Kidney tubule cell (primary cell): ENCODE measurements at regions not wholly inside any gene's neighbourhood (a gene's known extent, or its start where the extent isn't known, plus 50 kb on each side); places are given as distances from the start of the nearest gene placed in this dataset.
"Not testable (repeated sequence)": the region's sequence is repeated elsewhere in the genome, so short reads cannot be mapped to it uniquely, and the experiment has no call there.

Experiments used
- DNase-seq: peaks from one replicate; pipeline ENCODE4 v3.0.0-alpha.2; 2018; ENCODE audit warnings: low spot score

DNA sequence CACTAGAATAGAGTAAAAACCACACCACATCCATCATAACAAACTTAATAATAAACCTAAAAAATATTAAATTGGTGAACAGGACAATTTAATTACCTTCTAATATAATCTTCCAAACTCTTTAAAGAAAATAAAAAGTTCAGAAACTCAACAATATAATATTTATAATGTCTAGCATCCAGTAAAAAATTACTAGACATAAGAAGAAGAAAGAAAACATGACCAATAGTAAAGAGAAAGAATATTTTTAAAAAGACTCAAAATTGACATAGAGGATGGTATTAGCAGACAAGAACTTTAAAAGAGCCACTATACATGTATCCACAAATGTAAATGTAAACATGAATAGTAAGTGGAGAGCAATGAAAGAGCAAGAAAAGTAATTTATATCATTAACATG lies 388.4 kb downstream of the TFEC start:
- no peak for DNase-seq

- DNase-seq: no peak
Observed at GRCh38 chr7:115638853-115639252, 391.7 kb downstream of the TFEC start.

DNA sequence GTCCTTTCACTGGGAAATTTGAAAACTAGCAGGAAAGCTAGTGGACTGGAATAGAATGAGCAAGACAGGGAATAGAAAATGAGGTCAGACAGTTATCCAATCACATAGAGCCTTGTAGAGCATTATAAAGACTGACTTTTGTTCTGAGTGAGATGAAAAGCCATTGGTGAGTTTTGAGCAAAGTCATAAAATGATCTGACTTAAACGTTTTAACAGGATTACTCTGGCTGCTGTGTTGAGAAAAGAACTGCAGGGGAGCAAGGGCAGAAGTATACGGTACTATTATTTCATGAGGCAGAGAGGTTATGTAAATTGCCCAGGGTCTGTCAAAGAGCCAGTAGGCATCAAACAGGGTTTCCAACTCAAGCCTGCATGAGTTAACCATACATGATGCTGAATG lies 393.4 kb downstream of the TFEC start:
- DNase-seq: no peak

- no peak for DNase-seq
Observed at GRCh38 chr7:115635876-115636275, 394.7 kb downstream of the TFEC start.

- no peak for DNase-seq
Observed at GRCh38 chr7:115635376-115635775, 395.2 kb downstream of the TFEC start.

DNA sequence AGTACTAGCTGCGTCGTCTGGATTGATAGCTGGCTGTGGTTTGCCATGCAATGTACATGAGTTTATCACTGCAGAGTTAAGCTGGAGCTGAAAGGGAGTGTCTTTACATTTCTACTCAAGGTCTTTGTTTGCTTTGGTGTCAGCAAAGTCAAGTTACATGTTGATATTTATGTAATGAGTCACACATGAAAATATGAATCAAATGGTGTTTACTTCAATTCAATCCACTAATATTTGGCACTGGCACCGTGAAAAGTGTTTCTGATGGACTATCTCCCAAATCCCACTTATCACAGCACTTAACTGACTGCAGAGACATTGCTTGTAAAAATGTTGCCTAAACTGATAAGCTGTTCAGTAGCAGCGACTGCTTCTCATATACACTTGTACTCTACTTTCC lies 395.9 kb downstream of the TFEC start:
- no peak for DNase-seq

DNA sequence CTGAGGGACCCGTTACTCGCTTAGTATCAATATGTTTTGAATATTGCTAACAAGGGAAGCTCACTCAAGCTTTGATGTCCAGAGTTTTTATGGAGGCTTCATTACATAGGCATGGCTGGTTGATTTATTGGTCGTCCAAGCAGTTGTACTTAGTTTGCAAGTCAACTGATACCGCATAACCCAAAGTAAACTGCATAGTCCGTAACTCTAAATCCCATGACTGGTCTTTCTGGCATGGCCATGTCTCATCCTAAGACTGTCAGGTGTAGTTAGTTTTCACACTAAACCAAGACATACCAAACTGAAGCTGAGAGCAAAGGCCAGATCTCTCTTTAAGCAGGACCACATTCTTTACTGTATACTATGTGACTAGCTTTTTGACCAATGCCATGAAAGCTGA lies 397.9 kb downstream of the TFEC start:
- DNase-seq: no peak

DNA sequence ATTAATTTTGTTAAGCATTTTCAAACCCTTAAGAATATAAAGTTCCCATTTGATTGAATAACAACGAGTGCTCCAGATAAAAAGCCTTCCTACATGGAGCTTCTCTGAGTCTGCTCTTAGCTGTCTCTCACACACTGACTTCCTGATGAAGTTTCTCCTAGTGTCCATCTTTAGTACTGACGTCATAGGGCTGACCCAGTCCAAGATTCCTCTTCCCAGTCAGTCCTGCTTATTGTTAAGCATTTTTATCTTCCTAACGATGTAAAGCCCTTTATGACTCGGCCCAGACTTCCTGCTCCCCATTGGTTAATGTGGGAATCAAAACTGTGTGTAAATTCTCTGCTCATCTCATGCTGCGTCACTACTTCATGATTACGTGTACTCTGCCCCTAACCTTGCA lies 398.8 kb downstream of the TFEC start:
- DNase-seq: no peak

DNA sequence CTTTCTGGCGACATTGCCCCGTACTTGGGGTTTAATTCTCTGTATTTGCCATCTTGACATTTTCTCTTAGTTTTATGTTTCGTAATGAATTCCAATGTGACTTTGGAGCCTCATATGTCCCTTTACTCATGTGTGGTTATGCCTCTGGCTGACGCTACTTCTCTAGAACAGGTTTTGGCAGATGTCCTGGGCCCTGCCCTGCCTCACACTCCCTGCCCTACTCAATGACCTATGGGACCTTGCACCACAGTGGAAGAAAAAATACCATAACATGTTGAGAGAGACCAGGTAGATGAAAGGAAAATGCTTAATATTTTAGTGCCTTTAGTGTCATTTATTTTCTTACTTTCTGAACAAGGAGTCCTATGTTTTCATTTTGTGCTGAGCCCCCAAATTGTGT lies 400.5 kb downstream of the TFEC start:
- DNase-seq: no peak

- DNase-seq: peak; percentile 6
Observed at GRCh38 chr7:115618676-115619075, 411.9 kb downstream of the TFEC start.

DNA sequence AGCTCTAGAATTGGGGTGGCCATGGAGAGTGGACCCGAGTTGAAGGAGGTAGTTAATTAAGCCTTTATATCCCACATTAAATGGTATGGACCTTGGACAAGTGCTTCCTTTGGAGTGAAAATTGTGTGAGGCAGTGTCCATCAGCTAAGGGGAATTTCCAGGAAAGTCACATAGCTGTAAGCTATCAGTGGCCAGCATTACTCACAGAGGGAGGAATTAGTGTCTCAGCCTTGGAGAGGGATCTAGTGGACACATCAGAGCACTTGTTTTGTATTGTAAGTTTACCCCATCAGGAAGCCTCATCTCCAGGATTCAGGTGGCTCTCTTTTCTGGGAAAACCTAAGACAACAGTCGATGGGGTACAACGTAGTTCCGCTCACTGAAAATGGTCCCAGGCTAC lies 416.7 kb downstream of the TFEC start:
- peak; percentile 38 for DNase-seq

- no peak for DNase-seq
Observed at GRCh38 chr7:115603416-115603815, 427.1 kb downstream of the TFEC start.

DNA sequence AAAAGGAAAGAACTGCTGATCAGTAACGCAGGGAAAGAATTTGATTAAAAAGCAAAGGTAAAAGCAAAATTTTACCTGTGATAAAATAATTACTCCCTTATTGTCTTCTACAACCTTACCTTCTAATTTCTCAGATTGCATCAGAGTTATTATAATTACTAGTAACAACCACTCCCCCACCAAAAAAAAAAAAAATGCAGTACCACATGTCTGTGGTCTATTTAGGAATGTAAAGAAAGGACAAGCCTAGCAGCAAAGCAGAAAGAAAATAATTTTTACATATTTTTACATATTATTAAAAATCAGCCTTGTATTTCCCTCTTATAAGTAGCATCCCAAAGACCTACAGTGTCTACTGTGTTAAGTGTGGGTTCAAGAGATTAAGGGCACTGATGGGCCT lies 430.4 kb downstream of the TFEC start:
- DNase-seq: no peak

- DNase-seq: not testable (repeated sequence)
Observed at GRCh38 chr7:115599184-115599583, 431.4 kb downstream of the TFEC start.

DNA sequence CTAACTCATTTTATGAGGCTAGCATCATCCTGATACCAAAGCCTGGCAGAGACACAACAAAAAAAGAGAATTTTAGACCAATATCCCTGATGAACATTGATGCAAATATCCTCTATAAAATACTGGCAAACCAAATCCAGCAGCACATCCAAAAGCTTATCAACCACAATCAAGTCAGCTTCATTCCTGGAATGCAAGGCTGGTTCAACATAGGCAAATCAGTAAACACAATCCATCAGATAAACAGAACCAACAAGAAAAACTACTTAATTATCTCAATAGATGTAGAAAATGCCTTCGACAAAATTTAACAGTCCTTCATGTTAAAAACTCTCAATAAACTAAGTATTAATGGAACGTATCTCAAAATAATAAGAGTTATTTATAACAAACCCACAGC lies 433.3 kb downstream of the TFEC start:
- not testable (repeated sequence) for DNase-seq

GRCh38 chr7:115593111-115593510 lies 437.5 kb downstream of the TFEC start:
- no peak for DNase-seq

DNA sequence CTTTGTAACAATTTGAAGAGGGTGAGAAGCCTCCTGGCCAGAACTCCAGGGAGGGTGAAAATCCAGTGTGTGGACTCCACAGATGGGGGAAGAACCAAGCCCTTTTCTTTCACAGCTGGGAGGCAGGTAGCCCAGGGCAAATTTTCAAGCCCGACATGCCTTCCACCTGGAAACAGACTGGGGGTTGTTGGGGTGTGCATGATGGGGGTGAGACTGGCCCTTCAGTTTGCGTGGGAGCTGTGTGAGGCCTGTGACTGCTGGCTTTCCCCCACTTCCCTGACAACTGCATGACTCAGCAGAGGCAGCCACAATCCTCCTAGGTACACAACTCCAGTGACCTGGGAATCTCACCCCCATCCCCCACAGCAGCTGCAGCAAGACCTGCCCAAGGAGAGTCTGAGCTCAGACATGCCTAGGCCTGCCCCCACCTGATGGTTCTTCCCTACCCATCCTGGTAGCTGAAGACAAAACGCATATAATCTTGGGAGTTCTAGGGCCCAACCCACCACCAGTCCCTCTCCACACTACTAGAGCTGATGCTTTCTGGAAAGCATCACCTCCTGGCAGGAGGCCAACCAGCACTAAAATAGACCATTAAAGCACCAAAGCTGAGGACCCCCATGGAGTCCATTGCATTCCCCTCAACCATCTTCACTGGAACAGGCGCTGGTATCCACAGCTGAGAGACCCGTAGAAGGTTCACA lies 445.4 kb downstream of the TFEC start:
- DNase-seq: peak; percentile 62

GRCh38 chr7:115582956-115583355 lies 447.6 kb downstream of the TFEC start:
- no peak for DNase-seq

DNA sequence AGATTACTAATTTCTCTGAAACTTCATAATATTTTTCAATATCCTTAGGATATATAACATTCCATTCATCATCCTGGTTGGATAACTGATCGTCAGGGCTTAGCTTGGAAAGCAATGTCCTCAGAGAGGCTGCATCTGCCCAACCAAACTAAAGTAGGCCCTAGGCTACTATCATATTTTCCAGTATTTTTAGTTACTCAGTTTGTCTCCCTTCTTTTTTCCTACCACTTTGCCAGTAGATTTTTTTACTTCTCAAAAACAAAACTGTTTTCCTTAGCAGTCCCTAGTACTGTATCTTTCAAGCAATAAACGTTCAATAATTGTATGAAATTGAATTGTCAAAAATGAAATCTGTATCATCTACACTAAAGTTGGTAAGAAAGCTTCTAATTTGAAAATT lies 452.0 kb downstream of the TFEC start:
- DNase-seq: no peak

GRCh38 chr7:115574681-115575291 lies 455.8 kb downstream of the TFEC start:
- no peak for DNase-seq

DNA sequence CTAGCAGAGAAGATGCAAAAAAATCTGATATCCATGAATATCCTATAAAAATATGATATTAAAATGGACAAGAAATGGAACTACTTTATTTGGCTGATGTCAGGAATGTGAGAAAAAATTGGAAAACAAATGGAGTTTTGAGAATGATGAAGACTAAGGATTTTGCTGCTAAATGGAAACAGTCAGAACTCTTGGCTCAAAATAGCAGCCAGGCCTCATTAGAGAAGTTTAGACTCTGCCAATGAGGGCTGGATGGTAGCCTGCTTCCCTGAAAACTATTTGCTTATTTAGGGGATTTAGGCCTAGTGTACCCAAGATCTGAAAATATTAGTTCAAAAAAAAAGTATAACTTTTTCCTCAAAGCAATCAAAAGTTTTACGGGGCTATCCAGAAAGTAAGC lies 458.5 kb downstream of the TFEC start:
- no peak for DNase-seq

DNA sequence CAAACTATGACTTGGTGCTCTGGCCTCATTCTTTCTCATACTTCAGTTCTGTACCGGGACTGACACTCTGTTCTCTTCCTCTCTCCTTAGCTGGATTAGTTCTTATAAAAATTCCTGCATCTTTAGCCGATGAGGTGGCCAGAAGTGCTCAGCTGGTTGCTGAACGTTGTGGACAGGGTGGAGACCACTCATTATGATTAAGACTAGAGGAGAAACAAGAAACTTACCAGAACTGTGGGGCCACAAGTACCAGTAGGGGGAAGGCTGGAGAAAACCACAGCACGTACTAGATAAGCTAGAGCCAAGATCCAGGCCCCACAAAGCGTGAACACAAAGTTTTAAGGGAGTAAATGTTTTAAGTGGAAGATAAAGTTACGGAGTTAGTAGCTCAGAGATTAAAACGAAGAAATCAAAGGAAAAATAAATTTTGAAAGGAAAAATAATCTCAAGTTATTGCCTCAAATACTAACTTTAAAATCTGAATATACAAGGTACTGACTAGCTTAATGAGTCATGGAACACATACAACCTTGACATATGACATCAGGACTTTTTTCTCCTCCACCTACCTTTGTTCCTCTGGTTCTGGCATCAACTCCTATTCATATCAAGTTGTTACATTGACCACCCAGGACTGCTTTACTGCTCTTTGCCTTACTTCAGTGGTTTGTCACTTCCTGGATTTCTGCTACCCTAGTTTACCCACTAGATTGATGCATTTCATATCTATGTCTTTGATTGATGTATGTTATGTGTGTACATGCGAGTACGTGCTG lies 469.0 kb downstream of the TFEC start:
- no peak for DNase-seq

- no peak for DNase-seq
Observed at GRCh38 chr7:115559877-115560276, 470.7 kb downstream of the TFEC start.
